ENCODE measurements at regions not wholly inside any gene's neighbourhood (a gene's known extent, or its start where the extent isn't known, plus 50 kb on each side); places are given as distances from the start of the nearest gene placed in this dataset.
"Not testable (repeated sequence)": the region's sequence is repeated elsewhere in the genome, so short reads cannot be mapped to it uniquely, and the experiment has no call there.

DNA sequence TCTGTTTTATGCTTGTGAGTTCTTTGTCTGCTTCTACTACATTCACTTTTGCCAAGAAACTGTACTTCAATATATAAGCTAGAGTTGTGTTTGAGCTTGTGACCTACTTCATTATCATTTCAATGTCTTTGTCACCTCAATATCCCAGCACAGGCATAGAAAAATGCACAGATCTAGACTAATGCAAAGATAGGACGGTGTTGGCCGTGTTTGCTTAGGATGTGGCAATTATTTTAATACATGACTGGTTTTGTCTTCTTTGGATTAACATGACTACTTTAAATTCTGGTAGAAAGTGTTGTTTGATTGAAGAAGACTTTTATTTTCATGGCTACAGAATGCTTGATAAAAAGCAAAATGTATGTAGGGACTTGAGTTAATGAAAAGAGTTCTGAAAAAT is 1075.0 kb upstream of the GJE1 start:
- DNase-seq (ENCODE audit: low read depth) = no peak

DNA sequence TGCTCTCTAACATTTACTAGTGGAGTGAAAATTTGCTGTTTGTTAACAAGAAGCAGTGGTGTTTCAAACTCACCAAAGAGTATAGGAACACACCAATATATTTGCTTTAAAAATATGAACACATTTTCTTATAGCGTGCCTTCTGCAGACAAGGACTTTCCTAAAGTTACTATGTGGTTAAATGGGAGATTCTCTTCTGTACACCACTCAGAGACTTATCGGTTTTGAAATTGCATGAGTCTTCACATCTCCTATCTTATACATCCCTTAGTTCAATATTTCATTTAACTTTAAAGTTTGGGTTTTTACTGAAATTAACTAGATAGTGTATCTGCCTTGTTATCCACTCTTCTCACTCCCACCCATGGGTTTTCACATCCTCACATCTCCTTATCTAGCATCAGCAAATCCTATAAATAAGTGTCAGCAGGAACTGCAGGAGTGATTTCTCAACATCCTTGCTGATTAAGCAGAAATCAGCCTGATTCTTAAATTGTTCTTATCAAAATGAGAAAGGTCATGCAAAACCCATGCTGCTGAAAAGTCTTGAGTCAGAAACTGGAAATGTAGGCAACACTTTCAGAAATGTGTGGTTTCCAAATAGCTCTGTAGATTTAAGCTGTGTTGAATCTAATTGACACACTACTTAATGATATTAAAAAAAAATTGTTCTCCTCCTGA is 1075.6 kb upstream of the GJE1 start:
- DNase-seq (ENCODE audit: low read depth) = no peak

DNA sequence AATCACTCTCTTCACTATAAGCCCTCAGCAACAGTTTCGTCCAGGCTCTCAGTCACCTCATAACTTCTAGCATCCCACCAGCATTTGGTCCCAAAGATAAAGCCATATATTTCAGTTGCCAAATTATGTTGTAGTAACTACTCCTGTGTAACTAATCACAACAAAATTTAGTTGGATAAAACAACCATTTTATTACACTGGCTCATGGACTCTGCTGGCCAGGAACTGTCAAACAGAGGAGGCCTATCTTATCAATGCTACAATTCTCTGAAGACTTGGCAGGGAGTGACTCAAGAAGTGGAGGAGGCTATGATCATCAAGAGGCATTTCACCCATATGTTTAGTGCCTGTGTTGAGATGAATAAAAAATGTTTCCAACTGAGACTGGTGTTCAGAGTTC is 1082.3 kb upstream of the GJE1 start:
- DNase-seq (ENCODE audit: low read depth) = no peak

DNA sequence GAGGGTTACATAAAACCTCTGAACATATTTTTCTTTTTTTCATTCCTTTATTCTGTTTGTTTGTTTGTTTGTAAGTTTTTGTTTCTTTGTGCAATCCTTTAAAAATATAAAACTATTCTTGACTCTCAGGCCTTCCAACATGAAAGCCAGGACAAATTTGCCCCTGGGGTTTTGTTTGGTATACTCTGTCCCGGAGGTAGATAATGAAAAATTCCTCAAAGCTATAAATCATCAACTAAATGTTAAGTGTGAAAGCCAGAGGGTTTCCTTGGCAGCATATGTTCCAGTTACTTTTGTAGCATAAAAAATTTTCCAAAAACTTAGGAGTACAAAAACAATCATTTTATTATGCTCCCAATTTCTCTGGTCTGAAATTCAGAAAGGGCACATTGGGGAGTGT is 1084.3 kb upstream of the GJE1 start:
- no peak for DNase-seq (ENCODE audit: low read depth)

DNA sequence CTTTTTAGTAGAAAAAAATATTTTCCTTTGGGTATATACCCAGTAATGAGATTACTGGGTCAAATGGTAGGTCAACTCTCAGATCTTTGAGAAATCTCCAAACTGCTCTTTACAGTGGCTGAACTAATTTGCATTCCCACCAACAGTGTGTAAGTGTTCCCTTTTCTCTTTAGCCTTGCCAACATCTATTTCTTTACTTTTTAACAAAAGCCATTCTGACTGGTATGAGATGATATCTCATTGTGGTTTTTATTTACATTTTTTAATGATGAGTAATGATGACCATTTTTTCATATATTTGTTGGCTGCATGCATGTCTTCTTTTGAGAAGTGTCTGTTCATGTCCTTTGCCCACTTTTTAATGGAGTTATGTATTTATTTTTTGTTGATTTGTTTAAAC is 1086.2 kb upstream of the GJE1 start:
- DNase-seq (ENCODE audit: low read depth) = not testable (repeated sequence)

DNA sequence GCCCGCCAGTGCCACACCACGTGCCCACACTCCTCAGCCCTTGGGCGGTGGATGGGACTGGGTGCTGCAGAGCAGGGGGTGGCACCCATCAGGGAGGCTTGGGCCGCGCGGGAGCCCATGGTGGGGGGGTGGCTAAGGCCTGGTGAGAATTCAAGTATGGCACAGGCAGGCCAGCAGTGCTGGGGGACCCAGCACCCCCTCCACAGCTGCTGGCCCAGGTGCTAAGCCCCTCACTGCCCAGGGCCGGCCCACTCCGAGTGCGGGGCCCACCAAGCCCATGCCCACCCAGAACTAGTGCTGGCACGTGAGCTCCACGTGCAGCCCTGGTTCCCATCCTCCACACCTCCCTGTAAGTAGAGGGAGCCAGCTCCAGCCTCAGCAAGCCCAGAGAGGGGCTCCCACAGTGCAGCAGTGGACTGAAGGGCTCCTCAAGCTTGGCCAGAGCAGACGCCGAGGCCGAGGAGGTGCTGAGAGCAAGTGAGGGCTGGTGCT is 1091.1 kb upstream of the GJE1 start:
- no peak for DNase-seq (ENCODE audit: low read depth)

DNA sequence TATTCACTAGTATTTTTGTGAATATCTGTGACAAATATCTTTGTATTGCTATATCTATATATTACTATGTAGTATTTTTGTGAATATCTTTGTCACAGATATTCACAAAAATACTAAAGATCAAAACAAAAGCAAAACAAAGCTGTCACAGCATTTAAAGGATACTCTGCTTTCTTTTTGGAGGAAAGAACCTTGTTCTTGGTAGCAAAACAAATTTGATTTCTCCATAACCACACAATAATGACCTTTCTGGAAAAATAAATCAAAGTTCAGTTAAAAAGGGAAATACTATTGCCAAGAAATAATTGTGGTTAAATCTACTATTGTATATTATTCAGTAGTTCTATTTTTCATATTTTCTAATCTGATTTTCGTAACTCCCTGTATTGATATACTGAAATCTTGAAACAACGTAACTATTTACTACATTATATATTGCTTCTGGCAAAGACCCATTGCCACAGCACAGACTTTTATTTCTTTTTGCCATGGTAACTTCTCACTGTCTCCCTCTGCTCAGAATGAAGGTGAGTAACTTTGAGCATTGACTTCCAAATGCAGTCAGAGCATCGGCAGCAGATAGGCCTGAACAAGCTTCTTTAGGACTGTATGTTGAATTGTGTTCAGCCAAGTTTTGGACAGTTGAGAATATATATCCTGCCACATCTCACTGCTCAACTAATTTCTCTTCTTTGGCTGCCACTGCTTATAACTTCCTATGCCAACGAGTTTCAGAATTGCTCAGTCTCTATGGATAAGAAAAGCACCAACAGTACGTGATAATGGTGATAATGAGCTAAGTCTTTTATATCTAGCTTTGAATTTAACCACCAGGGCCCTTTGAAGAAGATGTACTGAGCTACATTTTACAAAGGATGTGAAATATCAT is 1097.2 kb upstream of the GJE1 start:
- no peak for DNase-seq (ENCODE audit: low read depth)

DNA sequence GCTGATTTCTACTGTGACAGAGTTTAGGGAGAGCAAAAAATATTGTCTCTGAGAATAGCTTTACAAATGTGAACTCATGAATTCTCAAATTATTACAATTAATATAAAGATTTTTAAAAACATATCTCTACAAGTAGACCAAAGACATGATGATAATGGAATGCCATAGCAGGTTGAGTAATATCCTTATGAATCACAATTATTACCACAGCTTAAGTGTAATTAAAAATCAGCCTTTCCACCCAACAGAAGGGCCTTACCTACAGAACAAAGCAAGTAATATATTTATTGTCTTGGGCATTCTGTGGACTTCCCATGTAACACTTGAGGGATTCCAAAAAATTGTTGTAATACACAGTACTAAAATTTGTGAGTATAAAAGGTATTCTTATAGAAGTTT is 1099.6 kb upstream of the GJE1 start:
- DNase-seq (ENCODE audit: low read depth) = no peak

DNA sequence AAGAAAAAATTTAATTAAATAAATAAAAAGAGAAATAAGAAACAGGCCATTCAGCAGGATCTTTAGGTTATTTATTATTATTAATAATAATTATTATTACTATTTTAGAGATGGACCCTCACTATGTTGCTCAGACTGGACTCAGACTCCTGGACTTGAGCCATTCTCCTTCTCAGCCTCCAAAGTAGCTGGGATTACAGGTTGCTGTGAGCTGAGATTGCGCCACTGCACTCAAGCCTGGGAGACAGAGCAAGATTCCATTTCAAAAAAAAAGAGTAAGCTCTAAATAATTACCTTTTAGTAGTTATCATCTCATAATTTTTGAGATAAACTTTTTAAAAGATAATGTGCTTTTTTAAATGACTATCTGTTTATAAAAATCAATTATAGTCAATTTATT is 1102.8 kb upstream of the GJE1 start:
- DNase-seq (ENCODE audit: low read depth) = no peak

DNA sequence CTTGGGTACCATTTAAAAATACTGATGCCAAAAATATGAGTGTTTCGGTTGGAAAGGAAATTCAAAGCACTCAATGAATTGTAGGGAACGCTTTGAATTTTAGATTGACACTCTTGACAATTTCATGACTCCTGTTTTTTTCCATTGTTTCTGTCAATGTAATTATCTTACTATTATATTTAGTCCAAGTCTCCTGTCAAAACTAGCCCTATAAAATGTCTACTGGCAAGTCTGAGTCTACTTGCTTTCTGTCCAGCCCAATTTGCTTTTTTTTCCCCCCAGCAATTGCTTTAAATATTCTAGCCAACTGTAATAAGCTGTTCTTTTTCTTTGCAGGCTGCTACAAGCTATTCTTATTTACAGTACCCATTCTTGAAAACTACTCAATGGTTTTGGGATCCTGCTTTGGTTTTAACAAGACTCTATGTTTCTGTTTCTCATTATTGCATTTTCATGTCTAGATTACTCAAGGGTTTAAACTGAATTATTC is 1103.9 kb upstream of the GJE1 start:
- DNase-seq (ENCODE audit: low read depth) = no peak

DNA sequence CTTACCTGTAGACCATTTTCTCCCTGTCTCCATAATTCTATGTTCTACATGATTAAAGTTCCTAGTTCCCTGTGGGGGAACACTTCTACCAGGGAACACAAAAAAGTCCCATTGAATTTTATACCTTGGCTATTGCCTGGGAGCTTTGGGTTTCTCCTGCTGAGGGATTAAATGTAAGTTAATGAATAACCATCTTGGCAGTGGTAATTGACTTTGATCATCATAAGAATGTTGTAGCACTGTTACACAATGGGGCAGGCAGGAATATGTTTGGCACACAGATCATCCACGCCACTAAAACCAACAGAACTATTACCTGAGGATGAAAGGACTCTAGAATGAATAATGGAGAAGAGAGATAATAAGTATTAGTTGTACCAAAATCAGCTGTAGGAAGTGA is 1106.2 kb upstream of the GJE1 start:
- no peak for DNase-seq (ENCODE audit: low read depth)

DNA sequence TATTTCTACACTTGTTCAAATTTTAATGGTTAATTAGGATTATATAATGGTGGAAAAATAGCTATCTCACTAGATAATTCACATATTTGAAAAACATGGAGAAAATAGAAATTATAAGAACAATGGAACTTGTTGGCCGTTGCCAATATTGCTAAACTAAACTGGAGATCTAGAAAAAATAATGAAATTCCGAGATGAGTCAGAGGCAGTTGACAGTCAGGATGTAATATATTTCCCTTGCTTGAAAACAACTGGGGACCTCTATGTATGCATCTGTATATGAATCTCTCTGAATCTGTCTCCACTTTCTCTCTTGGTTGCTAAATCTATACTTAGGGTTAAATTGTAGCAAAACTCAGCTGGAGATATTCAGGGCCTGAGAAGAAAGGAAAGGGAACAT is 1108.2 kb upstream of the GJE1 start:
- no peak for DNase-seq (ENCODE audit: low read depth)

DNA sequence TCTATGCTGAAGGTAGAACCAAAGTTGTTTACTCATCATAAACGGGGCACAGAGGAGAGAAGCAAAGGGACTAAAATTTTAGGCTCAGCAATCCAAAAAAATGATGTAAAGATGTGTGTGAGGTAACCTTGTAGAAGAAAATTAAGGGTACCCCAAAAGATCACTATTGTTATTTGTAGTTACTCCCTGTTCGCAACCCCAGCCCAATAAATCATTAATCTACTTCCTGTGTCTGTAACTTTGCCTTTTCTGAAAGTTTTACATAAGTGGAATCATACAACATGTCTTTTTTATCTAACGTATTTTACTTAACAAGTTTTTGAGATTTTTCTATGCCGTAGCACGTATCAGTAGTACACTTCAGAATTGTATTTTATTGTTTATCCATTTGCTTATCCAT is 1114.8 kb upstream of the GJE1 start:
- no peak for DNase-seq (ENCODE audit: low read depth)

DNA sequence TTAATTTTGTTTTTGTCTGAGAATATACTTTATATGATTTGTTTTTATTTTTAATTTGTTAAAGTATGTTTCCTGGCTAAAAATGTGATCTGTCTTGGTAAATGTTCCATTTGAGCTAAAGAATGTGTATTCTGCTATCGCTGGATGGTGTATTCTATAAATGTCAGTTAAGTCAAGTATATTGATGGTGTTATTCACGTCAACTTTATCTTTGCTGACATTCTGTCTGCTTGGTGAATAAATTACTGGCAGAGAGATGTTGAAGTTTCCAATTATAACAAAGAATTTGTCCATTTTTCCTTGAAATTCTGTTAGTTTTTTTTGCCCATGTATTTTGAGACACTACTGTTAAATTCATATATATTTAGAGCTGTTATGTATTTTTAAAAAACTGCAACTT is 1131.8 kb upstream of the GJE1 start:
- no peak for DNase-seq (ENCODE audit: low read depth)

DNA sequence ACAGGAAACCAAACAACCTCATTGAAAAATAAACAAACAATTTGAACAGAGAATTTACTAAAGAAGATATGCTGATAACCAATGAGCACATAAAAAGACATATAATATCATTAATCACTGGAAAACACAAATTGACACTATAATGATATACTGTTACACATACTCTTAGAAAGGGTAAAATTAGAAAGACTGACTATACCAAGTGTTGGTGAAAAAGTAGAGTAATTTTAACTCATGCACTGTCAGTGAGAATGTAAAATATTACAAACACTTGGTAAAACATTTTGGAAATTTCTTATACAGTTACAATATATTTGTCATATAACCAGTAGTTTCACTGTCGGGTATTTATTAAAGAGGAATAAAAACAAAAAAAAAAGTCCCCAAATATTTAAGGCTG is 1139.2 kb upstream of the GJE1 start:
- DNase-seq (ENCODE audit: low read depth) = no peak

DNA sequence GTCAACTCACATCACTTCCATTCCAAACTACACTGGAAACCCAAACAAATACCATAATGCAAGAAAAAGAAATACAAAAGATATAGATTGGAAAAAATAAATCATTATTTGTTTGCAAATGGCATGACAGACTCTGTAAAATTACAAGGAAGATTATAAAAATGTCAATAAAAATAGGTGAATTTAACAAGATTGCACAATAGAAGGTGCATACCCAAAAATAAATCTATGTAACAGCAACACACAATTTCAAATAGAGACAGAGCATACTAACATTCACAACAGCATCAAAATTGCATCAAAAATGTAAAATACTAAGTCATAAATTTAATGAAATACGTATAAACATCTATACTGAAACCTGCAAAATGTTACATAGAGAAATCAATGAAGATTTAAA is 1140.0 kb upstream of the GJE1 start:
- no peak for DNase-seq (ENCODE audit: low read depth)

DNA sequence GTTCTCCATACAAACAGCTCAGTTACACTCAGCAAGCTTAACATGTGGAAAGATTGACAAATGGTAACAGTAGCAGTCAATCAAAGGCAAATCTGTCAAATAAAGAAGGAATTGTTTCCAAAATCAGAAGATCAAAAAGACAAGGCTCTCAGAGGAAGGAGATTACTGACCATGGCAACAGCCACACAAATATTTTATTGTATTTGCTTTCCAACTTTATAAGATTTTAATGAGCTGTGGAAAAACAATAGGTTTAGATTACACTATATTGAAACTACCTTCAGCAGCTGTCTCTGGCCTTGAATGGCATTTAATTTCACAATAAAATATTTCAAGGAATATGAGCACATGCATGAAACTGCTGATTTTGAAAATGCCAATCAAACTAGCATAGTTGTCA is 1143.9 kb upstream of the GJE1 start:
- no peak for DNase-seq (ENCODE audit: low read depth)

DNA sequence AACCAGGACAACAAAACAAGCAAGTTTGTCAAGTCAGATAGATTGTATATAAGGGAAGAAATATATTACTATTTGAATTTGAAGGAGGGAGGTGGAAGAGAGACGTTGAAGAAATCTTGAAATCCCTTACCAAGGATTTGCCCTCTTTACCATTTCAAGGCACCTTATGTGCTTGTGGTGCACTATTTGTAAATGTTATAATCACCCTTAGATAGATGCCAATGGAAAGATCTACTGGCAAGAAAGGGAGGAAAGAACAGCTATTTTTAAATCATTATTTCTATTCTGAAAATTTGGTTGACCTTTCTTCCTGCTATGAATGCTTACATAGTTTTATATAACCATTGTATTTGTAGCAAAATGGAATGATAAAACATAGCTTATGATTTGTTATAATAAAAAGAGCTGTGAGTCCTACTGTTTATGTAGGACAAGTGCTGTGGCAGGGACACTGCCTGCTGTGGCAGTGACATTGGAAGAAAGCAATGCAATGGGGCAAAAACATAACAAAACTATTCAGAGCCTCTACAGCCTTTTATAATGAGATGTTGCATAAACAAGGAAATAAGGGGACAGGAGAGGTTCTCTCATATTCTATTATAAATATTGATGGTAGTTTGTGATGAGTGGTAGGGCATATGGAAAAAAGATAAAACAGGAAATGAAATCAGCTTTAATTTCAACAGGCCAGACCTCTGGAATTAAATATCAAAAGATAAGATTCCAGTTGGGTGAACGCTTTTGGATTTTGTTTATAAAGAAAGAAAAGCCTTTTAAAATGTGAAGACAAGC is 1145.2 kb upstream of the GJE1 start:
- no peak for DNase-seq (ENCODE audit: low read depth)

DNA sequence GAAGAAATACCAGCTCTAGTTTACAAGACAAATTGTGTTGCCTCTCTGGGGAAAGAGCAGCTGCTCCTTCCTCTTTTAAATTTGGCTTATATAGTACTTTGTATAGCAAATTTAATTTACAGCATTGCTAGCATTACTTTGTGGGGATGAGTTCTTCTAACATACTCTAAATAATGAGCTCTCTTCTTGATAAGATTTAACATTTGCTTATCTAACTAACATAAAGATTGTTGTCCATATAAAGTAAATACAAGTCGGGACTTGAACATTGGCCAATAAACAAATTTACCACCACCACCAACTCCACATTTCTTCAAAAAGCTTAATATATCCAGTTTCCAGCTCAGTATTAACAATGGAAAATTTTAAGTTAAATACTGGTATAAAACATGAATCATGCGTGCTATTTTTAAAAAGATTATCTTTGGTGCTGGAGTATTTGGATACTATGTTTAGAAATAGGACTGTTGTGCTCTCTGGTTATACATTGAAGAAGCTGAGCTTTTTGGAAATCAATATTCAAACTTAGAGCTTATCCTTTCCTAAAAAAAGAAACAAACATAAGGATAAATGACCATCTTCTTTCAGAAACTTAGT is 1146.9 kb upstream of the GJE1 start:
- DNase-seq (ENCODE audit: low read depth) = no peak

DNA sequence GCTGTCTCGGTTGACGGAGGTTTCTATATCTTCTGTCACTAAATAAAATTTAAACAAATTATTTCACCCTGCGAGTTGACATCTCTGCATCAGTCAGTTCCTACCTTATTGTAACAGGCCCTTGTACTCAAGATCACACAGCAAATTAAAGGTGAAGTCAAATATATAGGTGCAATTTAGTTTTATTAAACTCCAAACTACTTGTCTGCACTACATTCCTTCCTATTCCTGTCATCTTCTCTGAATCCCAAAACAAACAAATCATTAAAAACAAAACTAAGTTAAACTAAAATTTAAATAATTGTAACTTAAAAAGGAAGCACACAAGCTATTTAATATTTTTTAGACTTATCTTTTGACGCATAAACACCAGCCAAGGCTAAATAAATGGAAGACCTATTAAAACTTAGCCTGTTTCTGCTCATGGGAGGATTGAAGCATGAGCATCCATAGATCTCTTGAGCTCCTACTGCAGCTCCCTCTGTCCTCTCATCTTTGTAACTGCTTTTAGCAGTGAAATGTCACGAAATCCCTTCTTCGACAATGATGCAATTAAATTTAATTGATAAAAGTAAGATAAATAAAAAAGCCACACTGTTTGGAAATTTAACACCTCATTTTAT is 1152.3 kb upstream of the GJE1 start:
- DNase-seq (ENCODE audit: low read depth) = no peak

DNA sequence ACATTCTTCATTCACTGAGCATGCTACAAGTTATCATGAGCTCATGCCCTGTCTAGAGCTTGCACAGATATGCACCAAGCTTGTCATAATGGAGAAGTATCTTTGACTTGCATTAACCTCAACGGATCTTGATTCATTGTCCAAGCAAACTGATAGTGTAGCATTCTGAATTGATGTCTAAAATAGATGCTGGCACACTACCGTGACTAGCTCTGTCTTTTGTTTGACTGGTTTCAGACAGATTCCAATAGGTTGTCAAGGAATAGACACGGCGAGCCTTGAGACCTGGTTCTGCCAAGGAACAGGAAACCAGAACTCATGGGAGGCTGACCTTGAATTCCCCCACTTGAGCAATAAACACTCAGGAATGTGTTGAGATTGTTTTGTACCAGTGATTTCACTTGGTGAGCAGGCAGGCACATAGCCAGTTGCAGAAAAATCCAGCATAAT is 1153.1 kb upstream of the GJE1 start:
- no peak for DNase-seq (ENCODE audit: low read depth)

DNA sequence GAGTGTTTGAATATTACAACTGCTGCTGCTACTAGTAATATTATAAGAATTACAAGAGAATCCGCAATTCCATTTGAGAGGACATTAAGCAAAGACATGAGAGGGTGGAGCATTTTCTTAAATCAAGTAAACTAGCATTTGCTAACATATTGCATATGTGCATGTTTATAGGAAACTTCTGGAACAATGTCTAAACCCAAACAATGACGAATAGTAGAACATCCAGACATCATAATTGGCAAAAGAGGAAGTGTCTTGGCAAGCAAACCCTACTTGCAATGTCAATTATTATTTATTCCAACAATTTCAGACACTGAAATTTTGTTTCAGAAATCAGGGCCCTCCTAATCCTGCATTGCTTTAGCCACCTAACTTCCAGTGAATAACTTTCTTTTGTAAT is 1155.3 kb upstream of the GJE1 start:
- no peak for DNase-seq (ENCODE audit: low read depth)

Data from T-helper 22 cell (primary cell).